SJSA1 (cell line): ENCODE measurements at regions not wholly inside any gene's neighbourhood (a gene's known extent, or its start where the extent isn't known, plus 50 kb on each side); places are given as distances from the start of the nearest gene placed in this dataset.
A peak's percentile ranks its signal among the peaks of the same experiment; 100 is the strongest.
"Not testable (repeated sequence)": the region's sequence is repeated elsewhere in the genome, so short reads cannot be mapped to it uniquely, and the experiment has no call there.

Experiments
- DNase-seq, 2 experiments: peaks; one replicate each; pipeline ENCODE4 v3.0.0-alpha.2; 2015 to 2020; ENCODE audit warnings: low spot score in 2 of 2, low read depth in 1 of 2
- H3K27ac ChIP-seq: fragments of 250-450 bp; sonication (Bioruptor Pico); 2 replicates; pipeline ENCODE4 v1.5.1; 2020; ENCODE audit warnings: mild to moderate bottlenecking, moderate library complexity
- H3K27me3 ChIP-seq: fragments of 250-450 bp; sonication (Bioruptor Pico); replicated peaks from 2 replicates; pipeline ENCODE4 v1.5.1; 2020; ENCODE audit warnings: mild to moderate bottlenecking, moderate library complexity
- H3K36me3 ChIP-seq: fragments of 250-450 bp; sonication (Bioruptor Pico); 2 replicates; pipeline ENCODE4 v1.5.1; 2020; ENCODE audit warnings: mild to moderate bottlenecking
- H3K4me1 ChIP-seq: fragments of 250-450 bp; sonication (Bioruptor Pico); replicated peaks from 2 replicates; pipeline ENCODE4 v1.6.1; 2021; ENCODE audit warnings: mild to moderate bottlenecking
- H3K4me3 ChIP-seq: fragments of 250-450 bp; sonication (Bioruptor Pico); 2 replicates; pipeline ENCODE4 v1.5.1; 2020; ENCODE audit warnings: mild to moderate bottlenecking
- H3K9me3 ChIP-seq: fragments of 250-450 bp; sonication (Bioruptor Pico); replicated peaks from 2 replicates; pipeline ENCODE4 v1.5.1; 2020; ENCODE audit warnings: mild to moderate bottlenecking

DNA sequence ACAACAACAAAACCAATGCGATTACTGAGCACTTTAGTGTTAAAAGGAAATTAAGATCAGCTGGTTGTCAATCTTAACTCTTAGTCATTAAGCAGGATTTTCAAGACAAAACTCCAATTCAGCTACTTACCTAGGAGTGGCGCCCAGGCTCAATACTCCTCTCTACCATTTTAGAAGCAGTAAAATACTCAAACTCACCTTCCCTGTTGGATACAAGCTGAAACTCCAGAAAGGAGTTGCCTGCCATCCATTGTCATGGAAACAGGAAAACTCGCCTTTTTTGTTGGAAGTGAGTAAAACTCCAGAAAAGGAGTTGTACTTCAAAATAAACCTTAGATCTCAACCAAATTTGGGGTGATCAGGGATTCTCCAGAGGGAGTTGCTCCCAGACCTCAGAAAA lies 127.0 kb upstream of the F3 start:
- Histone ChIP-seq H3K36me3 (no peaks in the 10 kb centered on the region), H3K9me3 (no peaks in the 10 kb centered on the region), H3K4me3 (no peak overlapping the region), H3K4me1 (peaks cover 55% of the 10 kb centered on the region), H3K27me3 (no peaks in the 10 kb centered on the region), H3K27ac (peak overlapping the region; percentile 25)
- no peak for DNase-seq

DNA sequence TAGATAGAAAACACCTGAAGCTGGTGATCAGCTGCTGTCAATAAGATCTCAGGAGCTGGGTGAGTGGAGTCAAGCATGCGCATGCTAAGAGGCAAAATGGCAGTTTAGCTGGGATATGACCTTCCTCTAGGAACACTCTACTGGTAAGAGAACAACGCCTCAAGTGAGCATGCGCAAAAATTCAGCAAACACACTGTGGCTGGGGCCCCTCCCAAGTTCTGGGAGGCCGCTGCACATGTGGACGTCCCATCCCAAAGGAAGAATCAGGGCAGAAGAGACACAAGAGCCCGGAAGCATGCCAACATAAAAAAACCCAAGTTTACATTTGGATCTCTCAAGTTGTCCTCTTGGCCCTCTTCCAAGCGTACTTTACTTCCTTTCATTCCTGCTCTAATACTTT lies 126.3 kb upstream of the F3 start:
- Histone ChIP-seq H3K9me3 (no peaks in the 10 kb centered on the region), H3K4me1 (peaks cover 48% of the 10 kb centered on the region), H3K4me3 (no peak overlapping the region), H3K27ac (no peak overlapping the region), H3K36me3 (no peaks in the 10 kb centered on the region), H3K27me3 (no peaks in the 10 kb centered on the region)
- DNase-seq = no peak

DNA sequence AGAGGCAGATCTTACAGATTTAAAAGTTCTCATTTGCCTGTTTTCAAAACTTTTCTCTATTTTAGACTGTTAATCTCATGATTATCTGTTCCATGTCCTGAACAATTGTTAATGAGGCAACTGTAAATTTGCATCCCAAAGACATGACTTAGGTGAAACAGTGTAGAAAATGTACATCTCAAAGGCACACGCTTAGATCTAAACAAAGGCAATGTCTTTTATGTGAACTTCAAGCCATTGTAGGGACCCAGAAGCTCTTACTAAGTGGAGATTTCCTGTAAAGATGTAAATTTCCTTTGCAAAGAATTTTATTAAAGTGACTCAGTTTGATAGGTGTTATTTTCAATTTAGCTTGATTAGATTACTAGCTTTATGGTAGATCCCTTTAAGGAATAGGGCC lies 125.2 kb upstream of the F3 start:
- H3K9me3 ChIP-seq = no peaks in the 10 kb centered on the region
- H3K27me3 ChIP-seq = no peaks in the 10 kb centered on the region
- no peak overlapping the region for H3K4me3 ChIP-seq
- no peak for DNase-seq
- H3K27ac ChIP-seq = no peak overlapping the region
- H3K36me3 ChIP-seq = no peaks in the 10 kb centered on the region
- peaks cover 45% of the 10 kb centered on the region for H3K4me1 ChIP-seq

DNA sequence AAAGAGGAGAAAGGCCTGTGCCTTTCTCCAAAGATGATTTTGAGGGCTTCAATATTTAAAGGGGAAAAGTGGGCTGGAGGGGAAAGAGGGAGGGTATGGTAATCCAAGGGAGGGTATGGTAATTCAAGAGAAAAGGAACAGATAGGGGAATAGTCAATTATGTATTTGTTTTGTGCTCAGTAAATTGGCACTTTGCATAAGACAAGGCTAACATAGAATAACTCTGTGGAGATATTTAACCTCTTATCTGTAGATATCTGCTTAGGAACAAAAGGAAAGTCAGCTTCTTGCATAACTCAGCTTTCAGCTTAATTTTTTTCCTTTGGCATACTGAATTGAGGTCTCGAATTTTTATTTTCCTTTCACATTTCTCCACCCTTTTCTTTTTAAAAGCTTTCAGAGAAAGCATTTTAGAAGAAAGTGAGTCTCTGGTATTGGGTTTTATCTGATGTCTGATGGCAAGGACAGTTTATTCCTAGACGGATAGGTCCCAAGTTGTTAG lies 119.9 kb upstream of the F3 start:
- Histone ChIP-seq H3K4me3 (no peak overlapping the region), H3K27me3 (no peaks in the 10 kb centered on the region), H3K4me1 (peaks cover 23% of the 10 kb centered on the region), H3K36me3 (no peaks in the 10 kb centered on the region), H3K9me3 (no peaks in the 10 kb centered on the region), H3K27ac (no peak overlapping the region)
- no peak for DNase-seq

DNA sequence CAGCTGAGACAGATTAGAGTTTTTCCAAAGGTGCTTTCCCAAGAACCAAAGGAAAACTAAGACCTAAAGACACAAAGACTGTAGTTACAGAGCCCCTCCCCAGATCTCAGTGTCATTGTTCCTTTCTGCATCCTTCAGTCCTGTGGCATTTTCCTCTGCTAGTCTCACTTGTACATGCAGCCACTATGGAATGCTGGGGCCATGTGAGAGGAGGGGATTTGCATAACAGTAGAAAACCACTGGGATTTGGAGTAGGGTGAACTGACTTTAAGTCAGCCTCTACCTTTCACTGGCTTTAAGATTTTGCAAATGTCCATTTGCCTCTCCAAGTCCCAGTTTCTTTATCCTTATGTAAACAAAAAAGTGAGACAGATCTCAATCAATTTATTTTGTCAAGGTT lies 119.4 kb upstream of the F3 start:
- Histone ChIP-seq H3K4me1 (peaks cover 23% of the 10 kb centered on the region), H3K9me3 (no peaks in the 10 kb centered on the region), H3K4me3 (no peak overlapping the region), H3K36me3 (no peaks in the 10 kb centered on the region), H3K27me3 (no peaks in the 10 kb centered on the region), H3K27ac (no peak overlapping the region; the same call in 1 of the 2 replicates)
- peak in 1 of 2 experiments; percentile 47 for DNase-seq

DNA sequence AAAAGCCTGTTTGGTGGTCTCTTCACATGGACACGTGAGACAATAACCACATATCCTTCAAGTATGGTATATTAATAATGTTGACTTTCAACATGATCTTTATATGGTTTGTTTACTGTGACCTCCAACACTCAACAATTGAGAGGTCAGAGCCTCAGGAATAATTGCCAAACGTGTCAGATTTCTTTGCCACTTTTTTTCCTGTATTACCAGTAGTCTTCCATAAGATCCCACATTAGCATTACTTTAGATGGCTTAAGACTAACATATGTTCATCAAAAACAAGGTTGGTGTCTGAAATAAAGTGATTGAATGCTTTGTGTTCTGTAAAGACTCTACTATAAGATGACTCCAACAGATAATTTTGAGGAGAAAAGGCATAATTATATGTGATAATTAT lies 118.7 kb upstream of the F3 start:
- Histone ChIP-seq H3K4me3 (no peak overlapping the region), H3K27me3 (no peaks in the 10 kb centered on the region)
- no peak for DNase-seq

DNA sequence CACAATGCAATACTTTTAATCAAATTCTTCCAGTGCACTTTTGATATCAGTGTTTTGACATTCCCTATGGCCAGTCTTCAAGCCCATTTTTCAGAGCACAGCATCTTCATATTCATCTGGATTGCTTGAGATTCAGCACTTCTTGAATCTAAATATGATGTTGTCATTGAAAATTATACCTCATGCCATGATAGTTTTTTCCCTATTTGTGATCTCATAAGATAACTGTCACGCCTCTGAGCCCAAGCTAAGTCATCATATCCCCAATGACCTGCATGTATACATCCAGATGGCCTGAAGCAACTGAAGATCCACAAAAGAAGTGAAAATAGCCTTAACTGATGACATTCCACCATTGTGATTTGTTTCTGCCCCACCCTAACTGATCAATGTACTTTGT lies 117.6 kb upstream of the F3 start:
- not testable (repeated sequence) for H3K36me3 ChIP-seq, DNase-seq, H3K9me3 ChIP-seq, H3K27me3 ChIP-seq, H3K27ac ChIP-seq, H3K4me3 ChIP-seq
- H3K4me1 ChIP-seq = peaks cover 28% of the 10 kb centered on the region

More for the DNA sequence above, 118.7 kb upstream of the F3 start:
- Histone ChIP-seq H3K36me3 (no peaks in the 10 kb centered on the region), H3K9me3 (no peaks in the 10 kb centered on the region), H3K4me1 (peaks cover 23% of the 10 kb centered on the region), H3K27ac (no peak overlapping the region)

DNA sequence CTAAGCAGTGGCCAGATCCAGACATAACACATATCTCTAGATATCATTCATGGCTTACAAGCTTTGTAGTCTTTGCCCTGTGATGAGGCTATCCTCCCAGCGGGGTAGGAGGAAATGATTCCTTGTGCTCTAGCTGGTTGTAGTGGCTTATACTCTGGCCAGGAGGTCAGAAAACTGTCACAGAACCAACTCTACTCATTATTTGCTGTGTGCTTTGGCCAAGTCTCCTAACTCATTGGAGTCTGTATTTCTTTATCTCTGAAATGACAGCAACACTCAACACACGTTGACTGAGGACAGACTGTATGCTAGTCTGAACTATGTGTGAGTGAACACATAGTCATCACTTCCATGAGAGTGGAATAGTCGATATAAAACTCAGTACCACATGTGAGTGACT lies 116.7 kb upstream of the F3 start:
- no peak for DNase-seq
- Histone ChIP-seq H3K27ac (no peak overlapping the region), H3K9me3 (no peaks in the 10 kb centered on the region), H3K4me3 (no peak overlapping the region), H3K4me1 (peaks cover 38% of the 10 kb centered on the region), H3K36me3 (no peaks in the 10 kb centered on the region), H3K27me3 (no peaks in the 10 kb centered on the region)

DNA sequence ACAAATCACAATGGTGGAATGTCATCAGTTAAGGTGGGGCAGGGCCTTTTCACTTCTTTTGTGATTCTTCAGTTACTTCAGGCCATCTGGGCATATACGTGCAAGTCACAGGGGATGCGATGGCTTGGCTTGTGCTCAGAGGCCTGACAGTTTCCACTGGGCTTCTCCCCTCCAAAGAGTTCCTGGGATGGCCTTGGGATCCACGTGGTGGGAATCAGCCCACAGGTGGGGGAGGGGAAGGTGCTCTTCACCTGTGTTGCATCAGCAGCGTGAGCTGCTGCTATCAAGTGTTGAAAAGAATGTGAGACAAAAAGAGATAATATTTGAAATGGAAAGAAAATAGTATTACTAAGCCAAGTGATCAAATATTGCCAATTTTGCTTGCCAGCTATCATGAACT lies 116.2 kb upstream of the F3 start:
- peaks cover 42% of the 10 kb centered on the region for H3K4me1 ChIP-seq
- H3K36me3 ChIP-seq, H3K9me3 ChIP-seq: not testable (repeated sequence)

DNA sequence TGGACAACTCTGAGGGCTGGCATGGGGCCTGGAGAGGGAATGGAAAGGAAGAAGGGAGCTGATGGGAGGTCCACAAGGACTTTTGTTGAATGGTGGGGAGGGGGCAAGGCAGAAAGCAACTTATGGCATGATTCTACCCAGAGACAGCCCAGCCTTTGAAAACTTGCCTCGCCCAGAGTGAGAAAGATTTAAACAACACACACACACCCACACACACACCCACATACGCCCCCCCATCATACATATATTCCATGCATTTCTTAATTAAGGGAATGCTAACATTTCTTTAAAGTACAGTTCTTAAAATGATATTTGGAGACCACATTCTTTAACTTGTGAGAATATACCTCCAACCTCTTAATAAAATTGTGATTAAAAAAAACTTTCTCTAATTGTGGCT lies 115.4 kb upstream of the F3 start:
- H3K36me3 ChIP-seq = no peaks in the 10 kb centered on the region
- H3K27ac ChIP-seq = no peak overlapping the region
- no peak overlapping the region for H3K4me3 ChIP-seq
- DNase-seq = no peak
- H3K9me3 ChIP-seq = no peaks in the 10 kb centered on the region
- no peaks in the 10 kb centered on the region for H3K27me3 ChIP-seq
- peaks cover 44% of the 10 kb centered on the region for H3K4me1 ChIP-seq

More for the DNA sequence above, 116.2 kb upstream of the F3 start:
- H3K27ac ChIP-seq, H3K27me3 ChIP-seq, H3K4me3 ChIP-seq, DNase-seq: not testable (repeated sequence)

DNA sequence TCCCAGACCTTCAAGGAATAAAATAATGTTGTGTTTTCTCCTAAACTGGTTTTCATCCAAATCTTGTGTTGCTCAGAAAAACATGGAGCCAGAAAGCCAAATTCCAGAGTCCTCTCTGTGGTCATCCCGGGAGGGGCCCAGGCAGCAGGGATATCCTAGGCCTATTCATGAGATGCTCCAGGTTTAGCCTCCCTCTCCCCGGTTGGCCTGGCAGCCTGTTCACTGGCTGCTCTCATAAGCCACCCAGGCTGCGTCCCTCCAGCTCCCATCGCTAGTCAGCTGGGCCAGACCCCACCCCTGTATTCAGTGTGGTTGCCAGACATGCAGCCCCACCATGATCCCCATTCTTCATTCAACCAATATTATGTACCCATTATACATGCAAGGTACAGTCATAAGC lies 113.4 kb upstream of the F3 start:
- no peak overlapping the region for H3K27ac ChIP-seq

DNA sequence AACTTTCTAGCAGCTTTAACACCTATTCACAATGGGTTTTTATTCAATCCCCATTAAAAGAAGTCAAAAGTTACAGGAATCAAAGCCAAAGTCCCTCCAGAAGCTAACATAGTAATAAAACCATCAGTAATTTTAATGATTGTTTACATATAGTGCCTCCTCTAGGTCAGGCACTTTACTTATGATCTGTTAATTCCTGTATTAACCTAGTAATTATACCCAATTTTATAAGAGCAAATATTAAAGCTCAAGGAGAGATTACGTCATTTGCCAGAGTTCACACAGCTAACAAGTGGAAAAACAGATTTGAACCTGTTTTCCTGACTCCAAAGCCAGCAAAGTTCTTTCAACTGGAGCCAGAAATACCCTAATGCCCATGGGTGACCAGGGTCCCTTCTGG lies 112.9 kb upstream of the F3 start:
- Histone ChIP-seq H3K9me3 (no peaks in the 10 kb centered on the region), H3K27me3 (no peaks in the 10 kb centered on the region), H3K4me1 (peaks cover 33% of the 10 kb centered on the region), H3K27ac (peak overlapping the region; percentile 10; the same call in 1 of the 2 replicates), H3K4me3 (no peak overlapping the region), H3K36me3 (no peaks in the 10 kb centered on the region)
- DNase-seq = no peak

More for the DNA sequence above, 113.4 kb upstream of the F3 start:
- H3K4me1 ChIP-seq = peaks cover 33% of the 10 kb centered on the region
- H3K9me3 ChIP-seq = no peaks in the 10 kb centered on the region
- H3K36me3 ChIP-seq = no peaks in the 10 kb centered on the region
- DNase-seq = no peak
- no peaks in the 10 kb centered on the region for H3K27me3 ChIP-seq
- no peak overlapping the region for H3K4me3 ChIP-seq

DNA sequence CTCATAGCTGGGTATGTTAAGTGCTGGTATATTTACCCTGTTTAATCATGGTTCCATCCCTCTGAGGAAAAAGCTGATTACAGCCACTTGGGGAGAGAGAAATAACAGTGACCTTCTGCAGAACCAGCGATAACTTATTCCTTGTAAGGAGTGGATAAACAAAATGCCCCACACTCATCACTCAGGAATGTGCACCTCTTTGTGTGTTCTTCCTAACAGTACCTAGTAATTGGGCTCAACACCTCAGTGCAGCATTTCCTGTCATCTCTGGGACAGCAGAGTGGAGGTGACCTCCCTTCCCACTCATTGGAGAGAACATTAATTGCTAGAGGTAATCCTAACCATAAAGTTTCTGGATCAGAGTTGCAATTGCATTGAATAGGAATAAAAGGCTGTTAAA lies 112.5 kb upstream of the F3 start:
- Histone ChIP-seq H3K36me3 (no peaks in the 10 kb centered on the region), H3K27ac (peak overlapping the region; percentile 41), H3K4me3 (no peak overlapping the region), H3K27me3 (no peaks in the 10 kb centered on the region), H3K4me1 (peaks cover 33% of the 10 kb centered on the region), H3K9me3 (no peaks in the 10 kb centered on the region)
- DNase-seq = peak; percentile 69 to 74

DNA sequence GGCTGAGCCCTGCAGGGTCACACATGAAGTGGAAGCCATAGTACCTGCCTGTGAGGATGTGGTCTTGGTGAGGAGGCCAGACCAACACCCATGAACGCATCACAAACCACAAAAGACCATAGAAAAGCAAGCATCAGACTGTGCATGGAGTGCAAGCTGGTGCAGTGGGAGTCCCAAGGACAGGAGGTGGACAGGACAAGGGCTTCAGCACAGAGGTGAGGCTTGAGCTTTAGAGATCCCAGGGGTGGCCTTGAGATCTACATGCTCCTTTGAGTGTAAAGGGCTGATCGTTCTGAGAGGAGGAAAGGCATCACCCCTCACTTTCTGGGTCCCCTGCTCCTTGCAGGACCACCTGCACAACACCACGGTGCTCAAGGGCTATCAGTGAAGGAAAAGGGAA lies 111.9 kb upstream of the F3 start:
- H3K27me3 ChIP-seq = no peaks in the 10 kb centered on the region
- peaks cover 38% of the 10 kb centered on the region for H3K4me1 ChIP-seq
- H3K36me3 ChIP-seq = no peaks in the 10 kb centered on the region
- peak overlapping the region; percentile 41 for H3K27ac ChIP-seq
- no peak for DNase-seq
- H3K4me3 ChIP-seq = no peak overlapping the region
- no peaks in the 10 kb centered on the region for H3K9me3 ChIP-seq

DNA sequence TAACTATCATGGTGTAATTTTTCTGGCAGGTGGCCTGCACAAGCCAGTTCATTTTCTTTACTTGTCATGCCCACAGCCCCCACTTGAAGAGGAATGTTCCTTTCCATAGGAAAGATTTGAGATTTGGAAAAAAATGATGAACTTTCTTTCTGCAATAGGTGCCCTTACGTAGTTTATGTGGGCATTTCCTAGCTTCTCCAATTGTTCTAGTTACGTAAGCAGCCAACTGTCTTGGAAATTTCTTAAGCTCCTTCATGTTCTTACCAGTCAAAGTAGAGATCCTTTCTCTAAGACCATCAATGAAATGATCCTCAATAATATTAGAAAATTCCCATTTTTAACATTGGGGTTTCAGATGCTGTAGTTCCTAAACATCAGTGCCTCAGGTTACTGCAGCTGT lies 109.5 kb upstream of the F3 start:
- Histone ChIP-seq H3K27me3 (no peaks in the 10 kb centered on the region), H3K9me3 (no peaks in the 10 kb centered on the region), H3K36me3 (no peaks in the 10 kb centered on the region), H3K27ac (no peak overlapping the region), H3K4me1 (peaks cover 51% of the 10 kb centered on the region), H3K4me3 (no peak overlapping the region)
- DNase-seq = no peak
